ENCODE measurements at regions not wholly inside any gene's neighbourhood (a gene's known extent, or its start where the extent isn't known, plus 50 kb on each side); places are given as distances from the start of the nearest gene placed in this dataset.

DNA sequence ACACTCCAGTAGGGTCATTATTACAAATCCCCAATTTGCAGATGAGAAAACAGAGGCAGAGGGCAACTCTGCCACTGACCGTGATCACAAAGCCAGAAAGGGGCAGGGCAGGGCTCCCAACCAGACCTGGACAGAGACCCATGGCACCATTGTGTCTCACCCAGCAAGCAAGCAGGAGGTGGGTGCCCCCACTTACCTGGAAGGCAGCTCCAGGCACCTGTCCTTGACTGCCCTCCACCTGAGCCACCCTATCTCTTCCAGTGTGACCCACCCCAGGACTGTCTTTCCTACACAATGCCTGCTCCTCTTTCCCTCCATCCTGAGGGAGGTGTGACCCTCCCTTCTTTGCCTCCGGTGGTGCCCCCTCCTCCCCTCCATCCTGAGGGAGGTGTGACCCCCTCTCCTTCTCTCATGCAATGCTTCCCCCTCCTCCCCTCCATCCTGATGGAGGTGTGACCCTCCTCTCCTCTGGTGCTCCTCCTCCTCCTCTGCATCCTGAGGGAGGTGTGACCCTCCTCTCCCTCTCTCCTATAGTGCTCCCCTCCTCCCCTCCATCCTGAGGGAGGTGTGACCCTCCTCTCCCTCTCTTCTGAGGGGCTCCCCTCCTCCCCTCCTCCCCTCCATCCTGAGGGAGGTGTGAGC is 198.0 kb downstream of the MED10 start:
- Histone ChIP-seq H3K4me3 (ENCODE audit: low read length in 3 of 3) (no peak overlapping the region), H3K4me1 (ENCODE audit: control insufficient read depth in 3 of 3, insufficient read depth in 3 of 3, low read length in 3 of 3) (no peaks in the 10 kb centered on the region), H3K9me3 (ENCODE audit: control insufficient read depth in 3 of 3, low read length in 3 of 3) (no peaks in the 10 kb centered on the region), H3K27ac (ENCODE audit: low read depth, low read length) (no peak overlapping the region), H3K36me3 (ENCODE audit: control insufficient read depth in 3 of 3, insufficient read depth in 3 of 3, low read length in 3 of 3) (no peaks in the 10 kb centered on the region), H3K9ac (ENCODE audit: low read depth in 1 of 3, low read length in 3 of 3) (no peak overlapping the region), H3K27me3 (ENCODE audit: control insufficient read depth in 3 of 3, insufficient read depth in 3 of 3, low read length in 3 of 3) (peaks cover 0 to 4% (median 2%) of the 10 kb centered on the region in 3 donors)

DNA sequence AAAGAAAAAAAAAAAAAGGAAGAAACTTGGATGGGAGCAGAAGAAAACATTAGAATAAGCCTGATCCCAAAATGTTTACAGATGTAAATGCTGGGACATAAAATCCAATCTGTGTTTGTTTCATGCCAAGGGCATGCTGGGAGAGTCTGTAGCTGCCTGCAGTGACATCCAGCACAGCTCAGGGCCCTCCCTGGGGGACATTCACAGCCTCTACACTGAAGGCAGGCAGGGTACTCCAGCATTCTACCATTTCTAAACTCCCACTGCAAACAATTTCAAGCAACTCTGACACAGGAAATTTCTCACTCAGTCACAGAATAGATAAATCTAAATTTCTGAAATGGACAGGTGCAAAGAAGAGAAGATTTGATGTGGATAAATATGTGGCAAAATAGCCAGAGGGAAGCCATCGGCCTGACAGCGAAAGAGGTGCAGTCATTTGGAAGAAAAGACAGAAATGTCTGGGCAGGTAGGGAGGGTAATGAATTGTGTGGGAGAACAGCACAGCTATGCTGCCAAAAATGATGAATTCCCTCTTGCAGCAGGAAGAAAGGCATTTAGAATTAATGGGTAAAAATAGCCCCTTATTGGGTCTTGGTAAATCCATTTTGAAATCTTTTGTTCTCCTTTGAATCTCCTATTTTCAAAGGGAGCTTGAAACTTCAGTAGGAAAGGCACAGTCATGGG is 199.4 kb downstream of the MED10 start:
- H3K4me3 ChIP-seq (ENCODE audit: low read length in 3 of 3), result no peak overlapping the region
- H3K27me3 ChIP-seq (ENCODE audit: control insufficient read depth in 3 of 3, insufficient read depth in 3 of 3, low read length in 3 of 3), result peaks cover 0 to 4% (median 2%) of the 10 kb centered on the region in 3 donors
- H3K9ac ChIP-seq (ENCODE audit: low read depth in 1 of 3, low read length in 3 of 3), result no peak overlapping the region
- no peaks in the 10 kb centered on the region for H3K9me3 ChIP-seq (ENCODE audit: control insufficient read depth in 3 of 3, low read length in 3 of 3)
- H3K27ac ChIP-seq (ENCODE audit: low read depth, low read length), result no peak overlapping the region
- H3K36me3 ChIP-seq (ENCODE audit: control insufficient read depth in 3 of 3, insufficient read depth in 3 of 3, low read length in 3 of 3), result no peaks in the 10 kb centered on the region
- H3K4me1 ChIP-seq (ENCODE audit: control insufficient read depth in 3 of 3, insufficient read depth in 3 of 3, low read length in 3 of 3), result no peaks in the 10 kb centered on the region

GRCh38 chr5:6177926-6178325 is 200.4 kb downstream of the MED10 start:
- no peaks in the 10 kb centered on the region for H3K9me3 ChIP-seq (ENCODE audit: control insufficient read depth in 3 of 3, low read length in 3 of 3)
- no peak overlapping the region for H3K4me3 ChIP-seq (ENCODE audit: low read length in 3 of 3)
- no peaks in the 10 kb centered on the region for H3K36me3 ChIP-seq (ENCODE audit: control insufficient read depth in 3 of 3, insufficient read depth in 3 of 3, low read length in 3 of 3)
- no peak overlapping the region for H3K9ac ChIP-seq (ENCODE audit: low read depth in 1 of 3, low read length in 3 of 3)
- no peaks in the 10 kb centered on the region for H3K4me1 ChIP-seq (ENCODE audit: control insufficient read depth in 3 of 3, insufficient read depth in 3 of 3, low read length in 3 of 3)
- peaks cover 0 to 4% (median 2%) of the 10 kb centered on the region in 3 donors for H3K27me3 ChIP-seq (ENCODE audit: control insufficient read depth in 3 of 3, insufficient read depth in 3 of 3, low read length in 3 of 3)
- no peak overlapping the region for H3K27ac ChIP-seq (ENCODE audit: low read depth, low read length)

DNA sequence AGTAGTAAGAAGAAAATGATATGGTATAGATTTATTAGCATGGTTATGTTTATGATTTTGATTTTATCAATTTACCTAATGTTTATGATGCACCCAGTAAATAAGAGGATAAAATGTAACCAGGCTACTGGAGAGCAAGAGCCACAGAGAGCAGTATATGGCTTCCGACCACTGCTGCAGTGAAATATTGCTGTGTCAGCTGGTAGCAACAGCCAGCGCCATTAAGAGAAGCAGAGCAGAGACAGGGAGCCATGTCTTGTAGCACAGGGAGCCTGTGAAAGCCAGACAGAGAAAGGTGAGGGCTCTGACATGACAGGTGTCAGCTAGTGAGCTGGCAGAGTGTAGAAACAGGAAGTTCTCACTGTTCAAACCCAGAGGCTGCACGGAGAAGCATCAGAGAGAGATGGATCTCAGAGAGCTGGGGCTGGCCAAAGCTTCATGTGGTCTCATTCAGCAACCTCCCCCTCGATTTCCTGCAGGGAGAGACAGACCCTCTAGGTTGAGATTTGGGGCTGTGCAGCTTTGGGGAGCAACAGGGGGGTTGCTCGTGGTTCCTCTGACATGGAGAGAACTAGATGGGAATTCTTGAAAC is 202.1 kb downstream of the MED10 start:
- Histone ChIP-seq H3K36me3 (ENCODE audit: control insufficient read depth in 3 of 3, insufficient read depth in 3 of 3, low read length in 3 of 3) (no peaks in the 10 kb centered on the region), H3K9ac (ENCODE audit: low read depth in 1 of 3, low read length in 3 of 3) (no peak overlapping the region), H3K27me3 (ENCODE audit: control insufficient read depth in 3 of 3, insufficient read depth in 3 of 3, low read length in 3 of 3) (peaks cover 0 to 2% (median 0%) of the 10 kb centered on the region in 3 donors), H3K4me1 (ENCODE audit: control insufficient read depth in 3 of 3, insufficient read depth in 3 of 3, low read length in 3 of 3) (no peaks in the 10 kb centered on the region), H3K27ac (ENCODE audit: low read depth, low read length) (no peak overlapping the region), H3K9me3 (ENCODE audit: control insufficient read depth in 3 of 3, low read length in 3 of 3) (no peaks in the 10 kb centered on the region), H3K4me3 (ENCODE audit: low read length in 3 of 3) (no peak overlapping the region)

DNA sequence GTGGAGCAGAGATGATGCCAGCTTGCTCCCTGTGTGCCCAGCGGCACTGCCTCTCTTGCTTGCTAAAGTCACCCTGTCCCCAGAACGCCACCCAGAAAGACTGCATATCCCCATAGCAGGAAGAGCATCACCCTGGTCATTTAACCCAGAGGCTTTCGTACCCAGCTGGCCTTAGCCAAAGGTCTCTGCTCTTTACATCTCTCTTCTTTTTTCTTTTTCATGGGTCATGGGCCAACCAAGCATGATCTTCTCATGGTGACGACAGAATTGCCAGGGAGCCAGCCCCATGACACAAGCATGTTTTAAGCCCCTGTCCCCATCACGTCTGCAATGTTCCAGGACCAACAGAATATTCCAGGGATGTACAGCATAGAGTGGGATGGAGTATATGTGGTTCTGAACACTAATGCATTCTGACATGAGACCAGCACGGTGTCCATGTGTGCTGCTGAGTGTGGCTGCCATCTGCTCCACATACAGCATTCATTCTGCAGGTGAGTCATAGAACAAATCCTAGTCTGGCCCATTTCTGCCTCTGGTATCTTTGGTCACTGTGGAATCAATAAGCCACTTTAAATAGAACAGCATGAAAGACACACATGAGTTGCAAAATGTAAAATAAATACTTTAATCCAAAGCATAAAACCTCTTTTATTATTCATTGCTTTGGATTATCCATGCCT is 203.0 kb downstream of the MED10 start:
- H3K9me3 ChIP-seq (ENCODE audit: control insufficient read depth in 3 of 3, low read length in 3 of 3), result no peaks in the 10 kb centered on the region
- no peak overlapping the region for H3K4me3 ChIP-seq (ENCODE audit: low read length in 3 of 3)
- H3K4me1 ChIP-seq (ENCODE audit: control insufficient read depth in 3 of 3, insufficient read depth in 3 of 3, low read length in 3 of 3), result no peaks in the 10 kb centered on the region
- no peaks in the 10 kb centered on the region for H3K27me3 ChIP-seq (ENCODE audit: control insufficient read depth in 3 of 3, insufficient read depth in 3 of 3, low read length in 3 of 3)
- no peaks in the 10 kb centered on the region for H3K36me3 ChIP-seq (ENCODE audit: control insufficient read depth in 3 of 3, insufficient read depth in 3 of 3, low read length in 3 of 3)
- no peak overlapping the region for H3K9ac ChIP-seq (ENCODE audit: low read depth in 1 of 3, low read length in 3 of 3)
- no peak overlapping the region for H3K27ac ChIP-seq (ENCODE audit: low read depth, low read length)

- Histone ChIP-seq H3K36me3 (ENCODE audit: control insufficient read depth in 3 of 3, insufficient read depth in 3 of 3, low read length in 3 of 3) (no peaks in the 10 kb centered on the region), H3K4me3 (ENCODE audit: low read length in 3 of 3) (no peak overlapping the region), H3K27ac (ENCODE audit: low read depth, low read length) (no peak overlapping the region), H3K9me3 (ENCODE audit: control insufficient read depth in 3 of 3, low read length in 3 of 3) (no peaks in the 10 kb centered on the region), H3K27me3 (ENCODE audit: control insufficient read depth in 3 of 3, insufficient read depth in 3 of 3, low read length in 3 of 3) (peaks cover 0 to 4% (median 0%) of the 10 kb centered on the region in 3 donors), H3K9ac (ENCODE audit: low read depth in 1 of 3, low read length in 3 of 3) (no peak overlapping the region), H3K4me1 (ENCODE audit: control insufficient read depth in 3 of 3, insufficient read depth in 3 of 3, low read length in 3 of 3) (no peaks in the 10 kb centered on the region)
These were observed 208.7 kb downstream of the MED10 start for GRCh38 chr5:6169660-6170059.

- peaks cover 0 to 4% (median 3%) of the 10 kb centered on the region in 3 donors for H3K27me3 ChIP-seq (ENCODE audit: control insufficient read depth in 3 of 3, insufficient read depth in 3 of 3, low read length in 3 of 3)
- no peak overlapping the region for H3K9ac ChIP-seq (ENCODE audit: low read depth in 1 of 3, low read length in 3 of 3)
- H3K9me3 ChIP-seq (ENCODE audit: control insufficient read depth in 3 of 3, low read length in 3 of 3), result no peaks in the 10 kb centered on the region
- no peak overlapping the region for H3K4me3 ChIP-seq (ENCODE audit: low read length in 3 of 3)
- H3K27ac ChIP-seq (ENCODE audit: low read depth, low read length), result no peak overlapping the region
- no peaks in the 10 kb centered on the region for H3K36me3 ChIP-seq (ENCODE audit: control insufficient read depth in 3 of 3, insufficient read depth in 3 of 3, low read length in 3 of 3)
- H3K4me1 ChIP-seq (ENCODE audit: control insufficient read depth in 3 of 3, insufficient read depth in 3 of 3, low read length in 3 of 3), result no peaks in the 10 kb centered on the region
These were observed 211.5 kb downstream of the MED10 start for GRCh38 chr5:6166698-6167394.

DNA sequence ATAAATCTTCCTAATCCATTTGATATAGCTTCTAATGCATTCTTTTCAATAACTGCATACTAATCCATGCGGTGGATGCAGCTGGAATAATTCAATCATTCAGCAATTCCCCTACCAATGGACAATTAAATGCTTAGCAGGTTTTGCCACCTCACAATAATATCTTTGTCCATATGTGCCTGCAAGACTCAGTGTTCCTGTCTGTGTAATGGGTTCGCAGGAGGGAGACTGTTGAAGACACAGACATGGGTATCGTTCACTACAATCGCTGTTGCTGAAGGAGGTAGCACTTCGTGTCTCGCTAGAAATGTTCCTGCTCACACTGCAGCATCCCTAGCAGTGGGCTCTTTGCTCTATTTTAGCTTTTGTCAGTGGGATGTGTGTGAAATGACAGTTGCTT is 214.4 kb downstream of the MED10 start:
- no peak overlapping the region for H3K27ac ChIP-seq (ENCODE audit: low read depth, low read length)
- H3K9ac ChIP-seq (ENCODE audit: low read depth in 1 of 3, low read length in 3 of 3), result no peak overlapping the region
- no peak overlapping the region for H3K4me3 ChIP-seq (ENCODE audit: low read length in 3 of 3)
- no peaks in the 10 kb centered on the region for H3K4me1 ChIP-seq (ENCODE audit: control insufficient read depth in 3 of 3, insufficient read depth in 3 of 3, low read length in 3 of 3)
- H3K36me3 ChIP-seq (ENCODE audit: control insufficient read depth in 3 of 3, insufficient read depth in 3 of 3, low read length in 3 of 3), result no peaks in the 10 kb centered on the region
- H3K27me3 ChIP-seq (ENCODE audit: control insufficient read depth in 3 of 3, insufficient read depth in 3 of 3, low read length in 3 of 3), result peaks cover 3 to 5% (median 4%) of the 10 kb centered on the region in 3 donors
- H3K9me3 ChIP-seq (ENCODE audit: control insufficient read depth in 3 of 3, low read length in 3 of 3), result no peaks in the 10 kb centered on the region

- Histone ChIP-seq H3K27ac (ENCODE audit: low read depth, low read length) (no peak overlapping the region), H3K9me3 (ENCODE audit: control insufficient read depth in 3 of 3, low read length in 3 of 3) (no peaks in the 10 kb centered on the region), H3K27me3 (ENCODE audit: control insufficient read depth in 3 of 3, insufficient read depth in 3 of 3, low read length in 3 of 3) (peaks cover 3 to 5% (median 3%) of the 10 kb centered on the region in 3 donors), H3K4me3 (ENCODE audit: low read length in 3 of 3) (no peak overlapping the region), H3K36me3 (ENCODE audit: control insufficient read depth in 3 of 3, insufficient read depth in 3 of 3, low read length in 3 of 3) (no peaks in the 10 kb centered on the region), H3K4me1 (ENCODE audit: control insufficient read depth in 3 of 3, insufficient read depth in 3 of 3, low read length in 3 of 3) (no peaks in the 10 kb centered on the region), H3K9ac (ENCODE audit: low read depth in 1 of 3, low read length in 3 of 3) (no peak overlapping the region)
These were observed 216.2 kb downstream of the MED10 start for GRCh38 chr5:6162175-6162574.

Measured in skeletal muscle tissue (tissue), 3 donors.